Skeletal muscle tissue (tissue), 3 donors: ENCODE measurements at regions not wholly inside any gene's neighbourhood (a gene's known extent, or its start where the extent isn't known, plus 50 kb on each side); places are given as distances from the start of the nearest gene placed in this dataset.

Experiments used
- H3K27ac ChIP-seq: one replicate; pipeline ENCODE4 v1.7.0; 2013; ENCODE audit warnings: mild to moderate bottlenecking, low read depth, low read length, inconsistent platforms
- H3K27me3 ChIP-seq, 3 donors: one replicate each; pipeline ENCODE4 v1.7.0; 2013; ENCODE audit warnings: low read length in 3 of 3; ENCODE audit not compliant: control insufficient read depth in 3 of 3, insufficient read depth in 3 of 3
- H3K36me3 ChIP-seq, 3 donors: one replicate each; pipeline ENCODE4 v1.7.0; 2013; ENCODE audit warnings: low read length in 3 of 3; ENCODE audit not compliant: control insufficient read depth in 3 of 3, insufficient read depth in 3 of 3
- H3K4me1 ChIP-seq, 3 donors: one replicate each; pipeline ENCODE4 v1.7.0; 2013; ENCODE audit warnings: low read length in 3 of 3, mild to moderate bottlenecking in 3 of 3; ENCODE audit not compliant: control insufficient read depth in 3 of 3, insufficient read depth in 3 of 3
- H3K4me3 ChIP-seq, 3 donors: one replicate each; pipeline ENCODE4 v1.7.0; 2013; ENCODE audit warnings: low read length in 3 of 3
- H3K9ac ChIP-seq, 3 donors: one replicate each; pipeline ENCODE4 v1.7.0; 2013; ENCODE audit warnings: low read length in 3 of 3, mild to moderate bottlenecking in 3 of 3, moderate library complexity in 2 of 3, low read depth in 1 of 3
- H3K9me3 ChIP-seq, 3 donors: one replicate each; pipeline ENCODE4 v1.7.0; 2013; ENCODE audit warnings: low read length in 3 of 3; ENCODE audit not compliant: control insufficient read depth in 3 of 3
- donor health status: Osteomylitis.

DNA sequence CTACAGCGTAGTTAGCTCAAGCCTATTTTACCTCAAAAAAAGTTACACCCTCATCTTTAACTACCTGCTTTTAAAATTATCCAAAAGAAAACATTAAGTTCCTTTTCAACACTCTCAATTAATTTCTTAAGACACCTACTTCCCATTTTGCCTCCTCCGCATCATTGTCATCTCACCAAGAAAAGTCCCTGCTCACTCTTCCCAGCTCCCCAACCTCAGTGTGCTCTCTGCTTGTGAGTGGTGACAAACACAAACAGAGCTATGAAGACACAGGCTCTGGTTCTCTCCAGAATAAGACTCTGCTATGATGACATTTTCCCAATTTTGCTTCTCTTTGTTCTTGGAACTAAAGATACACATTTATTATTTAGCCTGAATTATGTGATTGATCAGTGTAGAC is 385.1 kb upstream of the HTR2A start:
- no peak overlapping the region for H3K4me3 ChIP-seq
- no peaks in the 10 kb centered on the region for H3K4me1 ChIP-seq
- no peaks in the 10 kb centered on the region for H3K36me3 ChIP-seq
- H3K9me3 ChIP-seq: no peaks in the 10 kb centered on the region
- no peak overlapping the region for H3K27ac ChIP-seq
- no peak overlapping the region for H3K9ac ChIP-seq
- no peaks in the 10 kb centered on the region for H3K27me3 ChIP-seq

DNA sequence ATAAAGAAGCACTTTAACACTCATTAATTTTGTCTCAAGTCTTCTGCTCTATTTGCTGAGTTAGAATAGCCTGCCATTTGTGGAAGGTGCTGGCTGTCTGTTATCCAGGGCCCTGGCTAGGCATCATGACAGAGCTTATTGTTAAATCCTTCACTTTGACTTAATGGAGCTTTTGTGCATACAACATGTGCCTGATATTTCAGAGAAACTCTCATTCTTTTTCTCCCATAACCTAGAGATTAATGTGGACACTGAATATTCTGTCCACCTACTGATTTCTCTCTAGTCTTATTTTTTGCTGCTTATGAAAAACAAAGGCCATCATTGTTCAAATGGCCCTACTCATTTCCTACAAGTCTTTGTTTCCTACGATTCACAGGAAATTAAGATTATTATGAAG is 383.1 kb upstream of the HTR2A start:
- Histone ChIP-seq H3K27ac (no peak overlapping the region), H3K9ac (no peak overlapping the region), H3K4me1 (no peaks in the 10 kb centered on the region), H3K27me3 (no peaks in the 10 kb centered on the region), H3K9me3 (no peaks in the 10 kb centered on the region), H3K36me3 (no peaks in the 10 kb centered on the region), H3K4me3 (no peak overlapping the region)

DNA sequence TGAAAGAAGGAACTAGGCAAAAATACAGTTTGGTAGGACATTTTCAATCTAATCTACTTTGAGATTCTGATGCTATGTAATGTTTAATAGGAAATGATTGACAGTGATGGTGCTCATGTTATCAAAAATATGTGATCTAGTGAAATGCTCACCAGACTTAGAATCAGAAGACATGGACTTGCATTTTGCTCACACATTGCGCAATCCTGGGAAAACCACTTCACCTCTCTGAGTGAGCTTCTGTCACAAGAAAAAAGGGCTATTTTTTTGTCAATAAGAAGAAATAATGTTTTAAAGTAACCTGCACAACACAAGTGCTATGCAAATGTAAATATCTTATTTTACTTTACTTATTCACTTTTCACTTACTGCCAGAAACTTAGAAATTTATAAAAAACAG is 380.9 kb upstream of the HTR2A start:
- Histone ChIP-seq H3K27me3 (no peaks in the 10 kb centered on the region), H3K4me3 (no peak overlapping the region), H3K9ac (no peak overlapping the region), H3K4me1 (no peaks in the 10 kb centered on the region), H3K36me3 (no peaks in the 10 kb centered on the region), H3K27ac (no peak overlapping the region), H3K9me3 (no peaks in the 10 kb centered on the region)

DNA sequence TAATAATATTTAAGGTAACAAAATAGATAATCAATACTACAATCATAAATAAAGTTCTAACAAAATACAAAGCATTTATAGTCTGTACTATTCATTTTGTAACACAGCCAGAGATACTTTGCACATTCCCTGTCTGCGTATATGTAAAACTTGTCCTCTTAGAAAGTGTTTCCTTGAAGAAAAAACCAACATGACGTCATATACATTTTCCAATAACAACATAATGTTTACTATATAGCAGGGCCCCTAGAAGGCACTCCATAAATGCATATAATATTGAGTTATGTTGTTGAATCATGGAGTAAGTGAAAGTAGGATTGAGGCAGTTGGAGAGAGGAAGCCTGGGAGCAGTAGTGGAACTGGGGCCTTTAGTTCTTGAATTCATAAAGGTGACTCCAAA is 371.4 kb upstream of the HTR2A start:
- no peaks in the 10 kb centered on the region for H3K36me3 ChIP-seq
- no peaks in the 10 kb centered on the region for H3K27me3 ChIP-seq
- peaks cover 0 to 2% (median 2%) of the 10 kb centered on the region in 3 donors for H3K9me3 ChIP-seq
- H3K27ac ChIP-seq: no peak overlapping the region
- no peaks in the 10 kb centered on the region for H3K4me1 ChIP-seq
- H3K4me3 ChIP-seq: no peak overlapping the region
- no peak overlapping the region for H3K9ac ChIP-seq

DNA sequence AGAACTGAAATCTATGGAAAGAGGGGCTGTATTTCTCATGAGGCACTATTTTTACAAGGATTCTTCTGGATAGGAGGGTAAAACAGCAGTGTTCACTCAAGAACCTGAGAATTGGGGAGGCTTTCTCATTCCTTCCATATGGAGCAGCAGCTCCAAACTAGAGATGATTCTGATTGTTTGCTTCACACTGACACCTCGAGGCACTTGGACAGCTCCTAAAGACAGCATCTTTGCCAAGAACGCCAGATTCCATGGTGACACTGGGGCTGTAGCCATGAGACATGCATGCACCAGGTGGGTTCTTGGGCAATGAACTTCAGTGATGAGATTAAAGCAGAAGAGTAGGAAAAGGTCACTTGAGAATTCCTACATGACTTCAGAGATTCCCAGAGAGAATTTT is 361.5 kb upstream of the HTR2A start:
- H3K36me3 ChIP-seq: no peaks in the 10 kb centered on the region
- H3K4me1 ChIP-seq: no peaks in the 10 kb centered on the region
- no peak overlapping the region for H3K9ac ChIP-seq
- no peaks in the 10 kb centered on the region for H3K9me3 ChIP-seq
- H3K4me3 ChIP-seq: no peak overlapping the region
- H3K27me3 ChIP-seq: no peaks in the 10 kb centered on the region
- H3K27ac ChIP-seq: no peak overlapping the region

DNA sequence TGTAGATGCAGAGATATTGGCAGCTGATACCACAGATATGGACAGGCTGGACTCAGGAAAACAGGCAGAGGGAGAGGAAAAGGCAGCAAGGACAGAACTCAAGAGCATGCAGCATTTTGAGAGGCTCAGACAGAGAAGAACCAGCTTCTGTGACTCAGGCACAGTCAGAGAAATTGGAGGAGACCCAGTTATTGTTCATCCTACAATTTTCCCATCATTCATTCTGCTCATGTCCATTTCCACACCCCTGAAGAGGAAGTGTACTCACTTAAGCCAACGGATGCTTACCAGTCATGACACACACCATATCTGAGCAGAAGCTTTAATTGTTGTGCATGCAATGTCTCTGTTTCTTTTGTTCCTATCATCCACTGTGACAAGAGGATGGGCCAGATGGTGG is 359.8 kb upstream of the HTR2A start:
- H3K36me3 ChIP-seq: no peaks in the 10 kb centered on the region
- H3K27ac ChIP-seq: no peak overlapping the region
- H3K27me3 ChIP-seq: no peaks in the 10 kb centered on the region
- H3K4me1 ChIP-seq: no peaks in the 10 kb centered on the region
- H3K4me3 ChIP-seq: no peak overlapping the region
- no peak overlapping the region for H3K9ac ChIP-seq
- H3K9me3 ChIP-seq: no peaks in the 10 kb centered on the region

DNA sequence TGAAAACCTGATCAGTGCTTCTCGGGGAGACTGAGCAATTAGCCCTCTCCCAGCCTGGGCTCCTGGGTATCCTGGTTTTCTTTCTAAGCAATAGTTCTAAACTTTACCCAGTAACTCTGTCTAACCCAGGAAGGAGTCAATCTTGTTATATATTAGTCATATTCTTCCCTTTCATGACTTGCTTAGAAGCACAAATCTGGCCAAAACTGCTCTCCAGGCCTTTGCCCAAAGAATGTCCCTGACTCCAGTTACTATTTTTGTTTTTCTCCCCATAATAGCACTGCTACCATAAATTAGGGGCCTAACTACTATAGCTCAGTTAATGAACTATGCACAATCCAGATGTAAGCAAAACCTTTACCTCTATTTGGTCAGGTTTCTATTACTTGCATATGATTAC is 355.8 kb upstream of the HTR2A start:
- Histone ChIP-seq H3K36me3 (no peaks in the 10 kb centered on the region), H3K4me3 (no peak overlapping the region), H3K9ac (no peak overlapping the region), H3K9me3 (no peaks in the 10 kb centered on the region), H3K27me3 (no peaks in the 10 kb centered on the region), H3K4me1 (peaks cover 0 to 2% (median 0%) of the 10 kb centered on the region in 3 donors), H3K27ac (no peak overlapping the region)

DNA sequence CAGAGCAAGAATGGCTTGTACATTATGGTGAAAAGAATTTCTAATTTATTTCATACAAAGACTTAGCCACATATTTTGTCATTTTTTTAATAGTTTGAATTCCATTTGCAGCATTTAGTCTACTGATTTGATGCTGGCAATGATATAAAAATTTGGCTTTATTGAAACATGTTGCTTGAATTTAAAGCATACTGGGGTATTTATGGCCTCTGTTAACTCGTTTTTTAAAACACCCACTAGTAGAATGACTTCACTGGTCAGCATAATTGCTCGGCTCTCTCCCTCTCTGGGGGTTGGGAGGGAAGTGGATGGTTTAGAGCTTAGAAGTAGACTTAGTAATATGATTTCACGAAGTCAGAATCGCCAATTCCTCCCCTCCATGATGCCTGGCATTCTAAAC is 354.9 kb upstream of the HTR2A start:
- Histone ChIP-seq H3K36me3 (no peaks in the 10 kb centered on the region), H3K27ac (peak overlapping the region; percentile 14), H3K9ac (no peak overlapping the region), H3K4me3 (no peak overlapping the region), H3K27me3 (no peaks in the 10 kb centered on the region), H3K9me3 (no peaks in the 10 kb centered on the region), H3K4me1 (peaks cover 0 to 2% (median 0%) of the 10 kb centered on the region in 3 donors)

DNA sequence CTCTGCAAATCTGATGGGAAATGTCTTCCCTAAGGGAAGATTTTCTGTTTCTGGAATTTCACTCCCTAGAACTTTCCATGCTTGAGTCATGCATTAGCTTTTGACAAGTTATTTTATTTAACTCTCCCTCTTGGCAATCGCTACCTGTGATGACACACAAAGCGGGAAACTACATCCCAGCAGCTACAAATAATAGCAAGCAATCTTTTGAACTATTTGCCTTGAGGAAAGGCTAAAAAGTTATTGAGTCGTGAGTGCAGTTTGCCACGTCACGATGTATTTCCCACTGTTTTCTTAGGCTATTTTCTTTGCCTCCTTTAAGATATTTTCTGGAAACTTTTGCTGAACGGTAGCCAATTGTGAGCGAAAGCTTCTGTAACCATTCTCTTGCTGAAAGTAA is 353.3 kb upstream of the HTR2A start:
- H3K9ac ChIP-seq: no peak overlapping the region
- peaks cover 0 to 2% (median 0%) of the 10 kb centered on the region in 3 donors for H3K4me1 ChIP-seq
- no peaks in the 10 kb centered on the region for H3K27me3 ChIP-seq
- H3K4me3 ChIP-seq: no peak overlapping the region
- peak overlapping the region; percentile 22 for H3K27ac ChIP-seq
- no peaks in the 10 kb centered on the region for H3K9me3 ChIP-seq
- H3K36me3 ChIP-seq: no peaks in the 10 kb centered on the region

DNA sequence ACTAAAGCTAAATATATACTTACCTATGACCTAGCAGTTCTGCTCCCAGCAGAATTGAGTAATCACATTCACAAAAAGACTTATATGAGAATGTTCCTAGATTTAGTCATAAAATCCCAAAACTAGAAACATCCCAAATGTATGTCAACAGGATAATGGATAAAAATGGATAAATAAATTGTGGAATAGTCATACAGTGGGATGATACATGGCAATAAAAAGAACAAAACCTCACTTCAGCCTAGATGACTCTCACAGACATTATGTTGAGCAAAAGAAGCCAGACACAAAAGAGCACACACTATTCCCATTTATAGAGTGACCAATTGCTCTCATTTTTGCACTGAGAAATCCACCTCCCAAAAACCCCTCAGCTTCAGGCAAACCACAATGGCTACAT is 352.4 kb upstream of the HTR2A start:
- no peak overlapping the region for H3K9ac ChIP-seq
- no peaks in the 10 kb centered on the region for H3K9me3 ChIP-seq
- H3K4me1 ChIP-seq: peaks cover 0 to 2% (median 0%) of the 10 kb centered on the region in 3 donors
- no peak overlapping the region for H3K4me3 ChIP-seq
- H3K27me3 ChIP-seq: no peaks in the 10 kb centered on the region
- no peak overlapping the region for H3K27ac ChIP-seq
- no peaks in the 10 kb centered on the region for H3K36me3 ChIP-seq

DNA sequence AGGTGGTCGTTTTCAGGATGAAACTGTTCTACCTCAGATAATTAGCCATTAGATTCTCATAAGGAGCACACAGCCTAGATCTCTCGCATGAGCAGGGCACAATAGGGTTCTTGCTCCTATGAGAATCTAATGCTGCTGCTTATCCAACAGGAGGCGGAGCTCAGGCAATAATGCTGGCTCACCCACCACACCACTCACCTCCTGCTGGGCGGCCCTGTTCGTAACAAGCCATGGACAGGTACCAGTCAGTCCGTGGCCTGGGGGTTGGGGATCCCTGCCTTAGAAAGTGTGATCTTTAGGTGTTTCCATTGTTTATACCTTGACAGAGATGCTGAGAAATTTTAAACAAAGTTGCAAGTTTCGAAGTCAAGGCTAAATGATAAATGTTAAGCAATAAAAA is 344.6 kb upstream of the HTR2A start:
- no peak overlapping the region for H3K4me3 ChIP-seq
- H3K9me3 ChIP-seq: no peaks in the 10 kb centered on the region
- no peak overlapping the region for H3K9ac ChIP-seq
- no peaks in the 10 kb centered on the region for H3K27me3 ChIP-seq
- H3K4me1 ChIP-seq: no peaks in the 10 kb centered on the region
- no peaks in the 10 kb centered on the region for H3K36me3 ChIP-seq
- H3K27ac ChIP-seq: no peak overlapping the region
